Tongue (tissue), 1 donor: ENCODE measurements at regions not wholly inside any gene's neighbourhood (a gene's known extent, or its start where the extent isn't known, plus 50 kb on each side); places are given as distances from the start of the nearest gene placed in this dataset.
"Not testable (repeated sequence)": the region's sequence is repeated elsewhere in the genome, so short reads cannot be mapped to it uniquely, and the experiment has no call there.

Experiments used
- DNase-seq: peaks from one replicate; pipeline ENCODE4 v3.0.0-alpha.2; 2015

GRCh38 chr13:69649063-69649392 is 458.6 kb upstream of the ATXN8OS start:
- DNase-seq, result no peak

GRCh38 chr13:69648340-69649062 is 459.1 kb upstream of the ATXN8OS start:
- DNase-seq, result no peak

- no peak for DNase-seq
These were observed 463.2 kb upstream of the ATXN8OS start for GRCh38 chr13:69644447-69644846.

- no peak for DNase-seq
These were observed 465.9 kb upstream of the ATXN8OS start for GRCh38 chr13:69641773-69642172.

GRCh38 chr13:69633044-69633443 is 474.6 kb upstream of the ATXN8OS start:
- DNase-seq, result no peak

GRCh38 chr13:69623973-69624372 is 483.7 kb upstream of the ATXN8OS start:
- no peak for DNase-seq

GRCh38 chr13:69619651-69620050 is 488.0 kb upstream of the ATXN8OS start:
- DNase-seq, result no peak

GRCh38 chr13:69618838-69619237 is 488.8 kb upstream of the ATXN8OS start:
- no peak for DNase-seq

- no peak for DNase-seq
These were observed 489.2 kb upstream of the ATXN8OS start for GRCh38 chr13:69618393-69618792.

GRCh38 chr13:69617587-69617986 is 490.0 kb upstream of the ATXN8OS start:
- no peak for DNase-seq

- no peak for DNase-seq
These were observed 491.2 kb upstream of the ATXN8OS start for GRCh38 chr13:69616396-69616795.

GRCh38 chr13:69615055-69615454 is 492.6 kb upstream of the ATXN8OS start:
- DNase-seq, result not testable (repeated sequence)

- DNase-seq, result no peak
These were observed 502.9 kb upstream of the ATXN8OS start for GRCh38 chr13:69604698-69605097.

- DNase-seq, result no peak
These were observed 504.3 kb upstream of the ATXN8OS start for GRCh38 chr13:69603144-69603853.

- no peak for DNase-seq
These were observed 506.0 kb upstream of the ATXN8OS start for GRCh38 chr13:69601661-69602060.

GRCh38 chr13:69600811-69601210 is 506.8 kb upstream of the ATXN8OS start:
- DNase-seq, result no peak

GRCh38 chr13:69597088-69597487 is 510.5 kb upstream of the ATXN8OS start:
- no peak for DNase-seq

- DNase-seq, result no peak
These were observed 512.4 kb upstream of the ATXN8OS start for GRCh38 chr13:69595181-69595580.

GRCh38 chr13:69591437-69591836 is 516.2 kb upstream of the ATXN8OS start:
- no peak for DNase-seq

- DNase-seq, result no peak
These were observed 517.9 kb upstream of the ATXN8OS start for GRCh38 chr13:69589531-69590235.

GRCh38 chr13:69585656-69586055 is 522.0 kb upstream of the ATXN8OS start:
- no peak for DNase-seq

GRCh38 chr13:69580255-69580654 is 527.4 kb upstream of the ATXN8OS start:
- DNase-seq, result no peak

GRCh38 chr13:69579351-69579750 is 528.3 kb upstream of the ATXN8OS start:
- DNase-seq, result peak; percentile 17
